Tibial nerve (tissue), 4 donors: ENCODE measurements at regions not wholly inside any gene's neighbourhood (a gene's known extent, or its start where the extent isn't known, plus 50 kb on each side); places are given as distances from the start of the nearest gene placed in this dataset.

ENCODE experiments used
- DNase-seq, 2 donors: peaks; one replicate each; pipeline ENCODE4 v3.0.0-alpha.2; 2019; ENCODE audit warnings: low spot score in 2 of 2
- H3K27ac ChIP-seq, 4 donors: fragments of 200-600 bp; sonication (generic) in 3 of 4; one replicate each; pipeline ENCODE4 v1.5.1; 2017 to 2019; ENCODE audit warnings: mild to moderate bottlenecking in 1 of 4
- H3K27me3 ChIP-seq, 2 donors: fragments of 200-600 bp; sonication (generic) in 1 of 2; one replicate each; pipeline versions ENCODE4 v1.5.1 to v1.6.0; 2017 to 2019
- H3K36me3 ChIP-seq, 3 donors: fragments of 200-600 bp; sonication (generic); one replicate each; pipeline ENCODE4 v1.5.1; 2018 to 2019
- H3K4me1 ChIP-seq, 4 donors: fragments of 200-600 bp; sonication (generic) in 3 of 4; one replicate each; pipeline ENCODE4 v1.5.1; 2017 to 2019
- H3K4me3 ChIP-seq, 4 donors: fragments of 200-600 bp; sonication (generic) in 3 of 4; one replicate each; pipeline ENCODE4 v1.5.1; 2017 to 2019; ENCODE audit warnings: mild to moderate bottlenecking in 1 of 4, moderate library complexity in 1 of 4
- H3K9me3 ChIP-seq, 4 donors: fragments of 200-600 bp; sonication (generic) in 3 of 4; one replicate each; pipeline ENCODE4 v1.5.1; 2017 to 2019
- CTCF ChIP-seq, 5 experiments: fragments of 200-600 bp in 3 of 5; fragments of 450-650 bp in 2 of 5; sonication (generic) in 3 of 5; IDR thresholded peaks; one replicate each; pipeline ENCODE4 v1.5.1; 2016 to 2019; ENCODE audit warnings: antibody characterized with exemption in 5 of 5, mild to moderate bottlenecking in 3 of 5, moderate library complexity in 2 of 5
- EP300 ChIP-seq, 2 donors: sonication (generic); formaldehyde crosslinking; IDR thresholded peaks; one replicate each; pipeline ENCODE4 v1.6.1; 2017; ENCODE audit warnings: antibody characterized with exemption in 2 of 2, mild to moderate bottlenecking in 1 of 2
- POLR2A ChIP-seq, 2 donors: fragments of 450-650 bp; IDR thresholded peaks; one replicate each; pipeline ENCODE4 v1.6.1; 2017; ENCODE audit warnings: antibody characterized with exemption in 2 of 2, mild to moderate bottlenecking in 2 of 2, moderate library complexity in 2 of 2
- WGBS, 2 donors: methylation state at CpG; one replicate each; pipeline ENCODE4 v1.1.5; 2018; 5-methylcytosine and 5-hydroxymethylcytosine counted together

GRCh38 chr4:110368409-110368808, 107.5 kb upstream of the ENPEP start:
- WGBS, 2 donors = 96 to 100% methylated on average over 3 of the region's 3 CpGs
- H3K4me1 ChIP-seq = no peaks in the 10 kb centered on the region
- no peak for DNase-seq
- H3K27ac ChIP-seq = no peak overlapping the region
- no peaks in the 10 kb centered on the region for H3K36me3 ChIP-seq
- TF ChIP-seq POLR2A (IDR thresholded peaks at IDR 0.05) (no peak), EP300 (IDR thresholded peaks at IDR 0.05) (no peak), CTCF (IDR thresholded peaks at IDR 0.05) (no peak)
- H3K4me3 ChIP-seq = no peak overlapping the region
- no peaks in the 10 kb centered on the region for H3K27me3 ChIP-seq
- no peaks in the 10 kb centered on the region for H3K9me3 ChIP-seq

GRCh38 chr4:110367156-110367555, 108.8 kb upstream of the ENPEP start:
- TF ChIP-seq EP300 (IDR thresholded peaks at IDR 0.05) (no peak), POLR2A (IDR thresholded peaks at IDR 0.05) (no peak), CTCF (IDR thresholded peaks at IDR 0.05) (no peak)
- 72 to 76% methylated on average over 3 of the region's 3 CpGs for WGBS, 2 donors
- Histone ChIP-seq H3K4me3 (no peak overlapping the region), H3K9me3 (no peaks in the 10 kb centered on the region), H3K27ac (no peak overlapping the region), H3K4me1 (no peaks in the 10 kb centered on the region), H3K36me3 (no peaks in the 10 kb centered on the region), H3K27me3 (no peaks in the 10 kb centered on the region)
- no peak for DNase-seq

GRCh38 chr4:110365761-110366160, 110.2 kb upstream of the ENPEP start:
- Histone ChIP-seq H3K27me3 (no peaks in the 10 kb centered on the region), H3K4me1 (no peaks in the 10 kb centered on the region), H3K36me3 (no peaks in the 10 kb centered on the region), H3K4me3 (no peak overlapping the region), H3K9me3 (no peaks in the 10 kb centered on the region), H3K27ac (peak overlapping the region in 2 of 4 donors; percentile 52 to 67)
- WGBS, 2 donors = 33 to 40% methylated on average over 1 of the region's 1 CpG
- DNase-seq = no peak
- no peak for TF ChIP-seq POLR2A (IDR thresholded peaks at IDR 0.05)
- no peak for TF ChIP-seq CTCF (IDR thresholded peaks at IDR 0.05)
- TF ChIP-seq EP300 (IDR thresholded peaks at IDR 0.05) = no peak

GRCh38 chr4:110364911-110365520, 110.9 kb upstream of the ENPEP start:
- Histone ChIP-seq H3K4me3 (no peak overlapping the region), H3K27me3 (no peaks in the 10 kb centered on the region), H3K9me3 (no peaks in the 10 kb centered on the region), H3K4me1 (no peaks in the 10 kb centered on the region), H3K36me3 (no peaks in the 10 kb centered on the region), H3K27ac (peak overlapping the region in 3 of 4 donors; percentile 22 to 67 (median 52))
- DNase-seq = no peak
- WGBS, 2 donors = 25 to 39% methylated on average over 3 of the region's 3 CpGs
- no peak for TF ChIP-seq POLR2A (IDR thresholded peaks at IDR 0.05)
- TF ChIP-seq EP300 (IDR thresholded peaks at IDR 0.05) = peak in 1 of 2 donors; percentile 35

- no peak for TF ChIP-seq EP300 (IDR thresholded peaks at IDR 0.05)
- no peak for TF ChIP-seq POLR2A (IDR thresholded peaks at IDR 0.05)
- no peak for TF ChIP-seq CTCF (IDR thresholded peaks at IDR 0.05)
- no peak for DNase-seq
- Histone ChIP-seq H3K4me1 (no peaks in the 10 kb centered on the region), H3K36me3 (no peaks in the 10 kb centered on the region), H3K9me3 (no peaks in the 10 kb centered on the region), H3K4me3 (no peak overlapping the region), H3K27me3 (no peaks in the 10 kb centered on the region), H3K27ac (no peak overlapping the region)
- WGBS, 2 donors = 43 to 51% methylated on average over 2 of the region's 2 CpGs
Observed at GRCh38 chr4:110361921-110362320, 114.0 kb upstream of the ENPEP start.

- WGBS, 2 donors = 91 to 100% methylated on average over 1 of the region's 1 CpG
- no peak for DNase-seq
Observed at GRCh38 chr4:110359076-110359475, 116.9 kb upstream of the ENPEP start.

More at GRCh38 chr4:110359076-110359475, 116.9 kb upstream of the ENPEP start:
- Histone ChIP-seq H3K36me3 (no peaks in the 10 kb centered on the region), H3K4me1 (no peaks in the 10 kb centered on the region), H3K27ac (no peak overlapping the region), H3K9me3 (no peaks in the 10 kb centered on the region), H3K27me3 (no peaks in the 10 kb centered on the region), H3K4me3 (no peak overlapping the region)
- no peak for TF ChIP-seq EP300 (IDR thresholded peaks at IDR 0.05)
- TF ChIP-seq POLR2A (IDR thresholded peaks at IDR 0.05) = no peak
- no peak for TF ChIP-seq CTCF (IDR thresholded peaks at IDR 0.05)
